HL-60 (cell line): ENCODE measurements at regions not wholly inside any gene's neighbourhood (a gene's known extent, or its start where the extent isn't known, plus 50 kb on each side); places are given as distances from the start of the nearest gene placed in this dataset.

Experiments
- CTCF ChIP-seq: IDR thresholded peaks from one replicate; pipeline ENCODE4 v1.5.1; 2011; ENCODE audit warnings: low read length, control low read depth, inconsistent platforms; ENCODE audit not compliant: insufficient read depth
- POLR2AphosphoS5 ChIP-seq: IDR thresholded peaks from 2 replicates; pipeline ENCODE4 v1.6.1; 2012; ENCODE audit warnings: low read depth
- REST ChIP-seq: IDR thresholded peaks from 2 replicates; pipeline ENCODE4 v1.6.1; 2012; ENCODE audit warnings: low read depth; ENCODE audit not compliant: insufficient replicate concordance

- no peak for TF ChIP-seq CTCF
- TF ChIP-seq REST, result no peak
- TF ChIP-seq POLR2AphosphoS5, result no peak
These were observed 114.4 kb downstream of the SOD2 start for GRCh38 chr6:159578629-159579028.
